HEK293 (cell line): ENCODE measurements at regions not wholly inside any gene's neighbourhood (a gene's known extent, or its start where the extent isn't known, plus 50 kb on each side); places are given as distances from the start of the nearest gene placed in this dataset.

Experiments used
- CTCF ChIA-PET: fragments of 350-600 bp; formaldehyde crosslinking; extraction: SDS; loops from one replicate; lab custom pipeline; 2021; ENCODE audit warnings: antibody characterized with exemption; lab: Yijun Ruan, JAX
- POLR2A ChIA-PET: fragments of 300-600 bp; formaldehyde crosslinking; extraction: SDS; loops from one replicate; lab custom pipeline; 2020; ENCODE audit warnings: antibody characterized with exemption, inconsistent platforms; lab: Yijun Ruan, JAX
- H3K27ac ChIP-seq: fragments of 200-500 bp; sonication (Bioruptor generic); 2 replicates; pipeline ENCODE4 v1.5.1; 2014; ENCODE audit warnings: low read depth, low read length, control low read depth, inconsistent platforms; ENCODE audit errors: extremely low read depth
- H3K36me3 ChIP-seq, 2 experiments: fragments of 200-500 bp in 1 of 2; sonication (Bioruptor generic) in 1 of 2; 1 replicate in 1 of 2; 2 replicates in 1 of 2; pipeline ENCODE4 v1.5.1; 2014 to 2017; ENCODE audit warnings: inconsistent platforms in 2 of 2, low read length in 2 of 2; ENCODE audit not compliant: control insufficient read depth in 2 of 2, insufficient read depth in 1 of 2
- H3K4me1 ChIP-seq: fragments of 200-500 bp; sonication (Bioruptor generic); 2 replicates; pipeline ENCODE4 v1.5.1; 2014; ENCODE audit warnings: mild to moderate bottlenecking, low read length, inconsistent platforms; ENCODE audit not compliant: control insufficient read depth, insufficient read depth
- H3K4me3 ChIP-seq: 2 replicates; pipeline ENCODE4 v1.5.1; 2011; ENCODE audit warnings: low read depth, mild to moderate bottlenecking, control low read depth, low read length, moderate library complexity
- H3K9me3 ChIP-seq: fragments of 200-500 bp; sonication (Bioruptor generic); 2 replicates; pipeline ENCODE4 v1.5.1; 2014; ENCODE audit warnings: low read depth, low read length, inconsistent platforms; ENCODE audit not compliant: control insufficient read depth, insufficient read depth
- FEZF1 ChIP-seq: fragments of 450-650 bp; formaldehyde crosslinking; IDR thresholded peaks from 2 replicates; pipeline ENCODE4 v1.5.1; 2016; ENCODE audit warnings: missing biosample characterization, missing genetic modification characterization
- GLIS2 ChIP-seq: fragments of 450-650 bp; formaldehyde crosslinking; IDR thresholded peaks from 2 replicates; pipeline ENCODE4 v1.5.1; 2016; ENCODE audit warnings: missing biosample characterization, missing genetic modification characterization
- HIC1 ChIP-seq: fragments of 450-650 bp; formaldehyde crosslinking; IDR thresholded peaks from 2 replicates; pipeline ENCODE4 v1.5.1; 2016; ENCODE audit warnings: missing biosample characterization, missing genetic modification characterization
- IKZF3 ChIP-seq: fragments of 450-650 bp; IDR thresholded peaks from 2 replicates; pipeline ENCODE4 v1.5.0; 2018; ENCODE audit warnings: missing biosample characterization, mild to moderate bottlenecking, missing genetic modification characterization, moderate library complexity
- MZF1 ChIP-seq: fragments of 450-650 bp; formaldehyde crosslinking; IDR thresholded peaks from 2 replicates; pipeline ENCODE4 v1.5.1; 2017; ENCODE audit warnings: missing biosample characterization, missing genetic modification characterization, borderline replicate concordance
- SALL2 ChIP-seq: fragments of 450-650 bp; formaldehyde crosslinking; IDR thresholded peaks from 2 replicates; pipeline ENCODE4 v1.5.0; 2017; ENCODE audit warnings: missing biosample characterization, mild to moderate bottlenecking, missing genetic modification characterization, borderline replicate concordance
- TRIM28 ChIP-seq: IDR thresholded peaks from 2 replicates; pipeline ENCODE4 v1.6.1; 2011; ENCODE audit warnings: low read length, control low read depth, borderline replicate concordance
- YY2 ChIP-seq: fragments of 450-650 bp; formaldehyde crosslinking; IDR thresholded peaks from 2 replicates; pipeline ENCODE4 v1.5.1; 2016; ENCODE audit warnings: missing biosample characterization, missing genetic modification characterization
- ZBTB44 ChIP-seq: fragments of 450-650 bp; IDR thresholded peaks from 2 replicates; pipeline ENCODE4 v1.5.1; 2018; ENCODE audit warnings: missing biosample characterization, mild to moderate bottlenecking, missing genetic modification characterization
- ZBTB49 ChIP-seq: fragments of 450-650 bp; formaldehyde crosslinking; IDR thresholded peaks from 2 replicates; pipeline ENCODE4 v1.5.1; 2016; ENCODE audit warnings: missing biosample characterization, missing genetic modification characterization, low read depth
- ZFHX2 ChIP-seq: fragments of 450-650 bp; formaldehyde crosslinking; conservative IDR thresholded peaks from 2 replicates; pipeline ENCODE4 v1.5.1; 2016; ENCODE audit warnings: missing biosample characterization, missing genetic modification characterization
- ZNF140 ChIP-seq: fragments of 450-650 bp; formaldehyde crosslinking; IDR thresholded peaks from 2 replicates; pipeline ENCODE4 v1.5.1; 2016; ENCODE audit warnings: missing biosample characterization, missing genetic modification characterization
- ZNF19 ChIP-seq: fragments of 450-650 bp; formaldehyde crosslinking; IDR thresholded peaks from 2 replicates; pipeline ENCODE4; 2016; ENCODE audit warnings: missing biosample characterization, missing genetic modification characterization, low read depth
- ZNF302 ChIP-seq: fragments of 450-650 bp; formaldehyde crosslinking; IDR thresholded peaks from 2 replicates; pipeline ENCODE4 v1.5.1; 2016; ENCODE audit warnings: missing biosample characterization, missing genetic modification characterization, low read depth
- ZNF366 ChIP-seq: fragments of 450-650 bp; formaldehyde crosslinking; conservative IDR thresholded peaks from 2 replicates; pipeline ENCODE4 v1.5.1; 2016; ENCODE audit warnings: missing biosample characterization, missing genetic modification characterization
- ZNF510 ChIP-seq: fragments of 450-650 bp; formaldehyde crosslinking; IDR thresholded peaks from 2 replicates; pipeline ENCODE4 v1.5.1; 2018; ENCODE audit warnings: mild to moderate bottlenecking, missing genetic modification characterization, missing biosample characterization; ENCODE audit not compliant: insufficient replicate concordance
- ZNF514 ChIP-seq: fragments of 450-650 bp; formaldehyde crosslinking; IDR thresholded peaks from 2 replicates; pipeline ENCODE4 v1.5.1; 2016; ENCODE audit warnings: missing biosample characterization, missing genetic modification characterization
- ZNF548 ChIP-seq: fragments of 450-650 bp; formaldehyde crosslinking; IDR thresholded peaks from 2 replicates; pipeline ENCODE4 v1.5.1; 2016; ENCODE audit warnings: missing biosample characterization, missing genetic modification characterization
- ZNF580 ChIP-seq: fragments of 450-650 bp; formaldehyde crosslinking; IDR thresholded peaks from 2 replicates; pipeline ENCODE4 v1.5.1; 2016; ENCODE audit warnings: missing biosample characterization, missing genetic modification characterization
- ZNF600 ChIP-seq: fragments of 450-650 bp; formaldehyde crosslinking; IDR thresholded peaks from 2 replicates; pipeline ENCODE4 v1.5.1; 2016; ENCODE audit warnings: missing biosample characterization, missing genetic modification characterization
- ZNF624 ChIP-seq: fragments of 450-650 bp; formaldehyde crosslinking; IDR thresholded peaks from 2 replicates; pipeline ENCODE4 v1.5.1; 2017; ENCODE audit warnings: missing biosample characterization, missing genetic modification characterization
- ZNF639 ChIP-seq: fragments of 450-650 bp; formaldehyde crosslinking; IDR thresholded peaks from 2 replicates; pipeline ENCODE4 v1.5.1; 2016; ENCODE audit warnings: missing biosample characterization, missing genetic modification characterization
- ZNF677 ChIP-seq: fragments of 450-650 bp; IDR thresholded peaks from 2 replicates; pipeline ENCODE4 v1.5.0; 2018; ENCODE audit warnings: missing biosample characterization, mild to moderate bottlenecking, missing genetic modification characterization, moderate library complexity
- ZNF692 ChIP-seq: fragments of 450-650 bp; formaldehyde crosslinking; IDR thresholded peaks from 2 replicates; pipeline ENCODE4 v1.5.1; 2016; ENCODE audit warnings: missing biosample characterization, missing genetic modification characterization
- ZSCAN30 ChIP-seq: fragments of 450-650 bp; IDR thresholded peaks from 2 replicates; pipeline ENCODE4 v1.5.1; 2018; ENCODE audit warnings: missing biosample characterization, mild to moderate bottlenecking, missing genetic modification characterization, moderate library complexity

GRCh38 chr5:163350083-163350482 lies 87.3 kb upstream of the CCNG1 start:
- Histone ChIP-seq H3K4me1 (no peaks in the 10 kb centered on the region), H3K4me3 (no peak overlapping the region), H3K36me3 (no peaks in the 10 kb centered on the region), H3K27ac (no peak overlapping the region), H3K9me3 (no peaks in the 10 kb centered on the region)
- POLR2A ChIA-PET: no interaction called here
- TF ChIP-seq ZNF692 (tag by site-specific recombination) (no peak), ZNF548 (tag by site-specific recombination) (no peak), ZNF366 (tag by site-specific recombination) (no peak), ZNF140 (tag by site-specific recombination) (no peak), ZSCAN30 (tag by site-specific recombination) (no peak), YY2 (no peak), ZNF580 (no peak), ZBTB44 (no peak), ZNF624 (tag by site-specific recombination) (no peak), FEZF1 (tag by site-specific recombination) (no peak), ZNF510 (tag by site-specific recombination) (no peak), GLIS2 (tag by site-specific recombination) (no peak), ZFHX2 (tag by site-specific recombination) (no peak)
- CTCF ChIA-PET: interaction anchor here (0.6 to 1.2 kb wide), 2 partner anchors 9 to 50 kb away, joined by 4 read pairs; no protein-coding TSS in a partner anchor

- ChIA-PET CTCF (no interaction called here), POLR2A (interaction anchor here (0.6 kb wide), 1 partner anchor 541 kb away, joined by 6 read pairs; no protein-coding TSS in a partner anchor)
- no peak overlapping the region for H3K4me3 ChIP-seq
- TF ChIP-seq HIC1 (tag by site-specific recombination) (no peak), TRIM28 (no peak), SALL2 (tag by site-specific recombination) (no peak), IKZF3 (tag by site-specific recombination) (no peak), ZBTB44 (no peak), ZNF600 (tag by site-specific recombination) (no peak), ZBTB49 (tag by site-specific recombination) (no peak), ZNF677 (no peak), MZF1 (tag by site-specific recombination) (no peak), ZNF302 (no peak), ZNF639 (no peak), ZNF514 (tag by site-specific recombination) (no peak), FEZF1 (tag by site-specific recombination) (no peak), ZNF19 (tag by site-specific recombination) (no peak)
These were observed 84.9 kb upstream of the CCNG1 start for GRCh38 chr5:163352531-163352930.

More at GRCh38 chr5:163352531-163352930, 84.9 kb upstream of the CCNG1 start:
- no peaks in the 10 kb centered on the region for H3K36me3 ChIP-seq
- no peak overlapping the region for H3K27ac ChIP-seq
- no peaks in the 10 kb centered on the region for H3K9me3 ChIP-seq
- H3K4me1 ChIP-seq: no peaks in the 10 kb centered on the region
